ENCODE measurements at regions not wholly inside any gene's neighbourhood (a gene's known extent, or its start where the extent isn't known, plus 50 kb on each side); places are given as distances from the start of the nearest gene placed in this dataset.
"Not testable (repeated sequence)": the region's sequence is repeated elsewhere in the genome, so short reads cannot be mapped to it uniquely, and the experiment has no call there.

- not testable (repeated sequence) for DNase-seq
Observed at GRCh38 chr4:186847429-186848131, 123.9 kb upstream of the FAT1 start.

DNA sequence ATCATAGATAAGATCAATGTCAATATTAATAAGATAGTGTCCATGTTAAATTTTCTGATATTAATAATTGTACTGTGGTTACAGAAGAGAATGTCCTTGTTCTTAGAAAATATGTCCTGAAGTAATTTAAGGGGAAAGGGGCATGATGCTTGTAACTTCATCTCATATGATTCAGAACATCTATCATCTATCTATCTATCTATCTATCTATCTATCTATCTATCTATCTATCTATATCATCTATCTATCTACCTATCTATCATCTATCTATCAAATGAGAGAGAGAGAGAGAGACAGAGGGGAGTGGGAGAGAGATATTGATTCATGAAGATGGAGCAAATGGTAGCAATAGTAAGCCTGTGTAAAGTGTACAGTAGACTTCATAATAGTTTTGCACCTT, 124.8 kb upstream of the FAT1 start:
- no peak for DNase-seq

DNA sequence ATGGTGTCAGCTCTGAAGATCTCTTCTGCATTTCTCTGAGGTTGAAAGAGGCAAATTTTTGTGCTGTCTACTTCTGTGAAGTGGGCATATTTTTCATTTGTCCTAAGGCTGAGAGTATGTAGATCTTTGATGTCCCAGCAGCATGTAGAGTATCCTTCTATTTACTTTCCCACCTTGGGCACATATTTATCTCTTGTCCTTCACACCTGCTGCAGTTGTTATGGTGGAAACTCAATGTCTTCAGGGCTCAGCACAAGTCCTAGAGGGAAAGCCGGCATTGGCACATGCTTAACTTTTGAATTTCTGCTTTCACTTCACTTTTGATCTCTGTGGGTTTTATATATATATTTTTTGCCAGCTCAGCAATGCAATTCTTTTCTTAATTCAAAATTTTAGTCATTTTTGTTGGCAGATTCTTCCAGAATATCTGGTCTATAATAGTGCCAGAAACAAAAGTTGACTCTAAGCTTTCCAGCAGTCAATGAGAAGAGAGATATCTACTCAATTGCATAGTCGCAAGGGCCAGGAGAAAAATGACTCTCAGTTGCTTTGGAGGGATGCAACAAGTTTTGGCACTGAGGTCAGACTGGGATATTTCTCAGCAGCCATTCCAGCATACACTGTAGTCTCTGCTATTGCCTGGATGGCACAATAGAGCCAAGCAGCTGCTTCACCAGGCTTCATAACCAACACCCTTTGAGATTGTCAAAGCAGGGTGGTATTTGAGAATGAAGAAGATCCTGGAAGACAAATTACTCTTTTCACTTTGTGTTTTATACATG, 127.8 kb upstream of the FAT1 start:
- DNase-seq: no peak

DNA sequence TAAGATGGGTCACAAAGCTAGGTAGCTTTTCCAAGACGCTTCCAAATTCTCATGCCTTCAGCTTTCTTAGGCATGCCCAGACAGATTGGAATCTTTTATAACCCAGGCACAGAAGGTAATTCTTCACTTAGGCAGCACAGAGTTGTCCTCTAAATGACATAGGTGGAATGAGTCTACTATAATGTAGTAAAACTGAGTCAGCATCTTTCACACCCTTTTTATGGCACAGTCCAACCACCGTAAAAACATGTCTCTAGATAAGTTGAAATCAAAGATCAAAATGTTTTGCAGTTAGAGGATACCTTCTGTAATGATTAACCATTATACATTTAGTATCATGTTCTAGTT, 128.4 kb upstream of the FAT1 start:
- no peak for DNase-seq

- peak in 1 of 2 donors; percentile 14 for DNase-seq
Observed at GRCh38 chr4:186852964-186853391, 129.3 kb upstream of the FAT1 start.

DNA sequence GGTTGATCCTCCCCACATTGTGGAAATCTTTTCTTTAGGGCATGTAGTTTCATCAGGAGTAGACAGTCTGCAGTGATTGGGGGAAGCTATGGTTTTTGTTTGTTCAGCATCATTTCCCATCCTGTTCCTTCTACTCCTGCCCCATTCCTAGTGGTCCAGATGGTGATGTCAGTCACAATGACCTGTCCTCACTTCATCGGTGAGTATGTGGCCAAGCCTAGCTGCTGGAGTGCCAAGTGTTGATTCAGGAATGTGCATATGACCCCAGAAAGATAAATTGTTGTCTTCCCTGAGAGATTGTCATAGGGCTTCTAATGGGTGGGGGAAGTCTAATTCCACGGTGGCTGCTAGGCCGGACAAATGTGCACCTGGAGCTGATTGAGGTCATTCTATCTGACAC, 130.6 kb upstream of the FAT1 start:
- no peak for DNase-seq

GRCh38 chr4:186855111-186855510, 131.5 kb upstream of the FAT1 start:
- DNase-seq: no peak

GRCh38 chr4:186857793-186858192, 134.1 kb upstream of the FAT1 start:
- DNase-seq: no peak

DNA sequence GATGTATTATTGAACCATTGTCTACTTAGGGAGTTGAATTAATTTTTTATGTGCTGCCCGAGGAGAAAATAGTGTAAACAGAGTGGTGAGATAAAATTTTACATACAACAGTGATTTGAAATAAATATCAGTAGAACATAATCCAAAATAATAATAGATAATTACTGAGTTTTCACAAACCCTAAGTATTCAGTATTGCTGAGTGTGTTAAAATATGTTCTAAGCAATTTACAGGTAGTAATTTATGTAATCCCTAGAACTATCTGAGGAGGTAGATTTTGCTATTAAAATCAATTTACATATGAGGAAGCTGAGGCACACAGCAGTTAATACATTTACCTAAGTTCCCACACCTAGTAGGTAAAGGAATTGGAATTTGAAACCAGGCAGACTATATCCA, 134.7 kb upstream of the FAT1 start:
- no peak for DNase-seq

DNA sequence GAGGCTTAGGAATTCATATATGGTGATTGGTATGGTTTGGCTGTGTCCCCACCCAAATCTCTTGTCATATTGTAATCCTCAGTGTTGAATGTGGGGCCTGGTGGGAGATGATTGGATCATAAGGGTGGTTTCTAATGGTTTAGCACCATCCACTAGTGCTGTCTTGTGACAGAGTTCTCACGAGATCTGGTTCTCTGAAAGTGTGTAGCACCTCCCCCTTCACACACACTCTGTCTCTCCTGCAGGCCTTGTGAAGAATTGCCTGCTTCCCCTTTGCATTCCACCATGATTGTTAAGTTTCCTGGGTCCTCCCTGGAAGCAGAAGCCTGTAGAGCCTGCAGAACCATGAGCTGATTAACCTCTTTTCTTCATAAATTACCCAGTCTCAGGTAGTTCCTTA, 135.8 kb upstream of the FAT1 start:
- DNase-seq: no peak

DNA sequence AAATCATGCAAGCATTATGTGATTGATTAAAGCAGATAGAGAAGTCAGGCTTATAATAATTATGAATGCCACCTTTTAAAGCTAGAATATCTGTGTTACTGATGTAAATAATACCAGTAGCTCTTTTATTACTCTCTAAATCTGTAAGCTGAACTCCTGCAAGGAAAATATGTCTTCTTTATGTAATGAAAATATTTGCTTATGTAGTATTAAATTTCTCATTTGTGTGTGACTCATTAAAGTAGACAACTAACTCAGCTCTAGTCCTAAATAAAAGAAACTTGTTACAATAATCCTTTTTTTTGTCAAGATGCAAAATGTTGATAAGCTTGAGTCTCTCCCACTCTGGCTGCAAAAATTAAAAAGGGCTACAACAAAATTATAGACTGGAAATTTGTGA, 137.7 kb upstream of the FAT1 start:
- no peak for DNase-seq

- DNase-seq: no peak
Observed at GRCh38 chr4:186871856-186872255, 148.2 kb upstream of the FAT1 start.

GRCh38 chr4:186873095-186873494, 149.4 kb upstream of the FAT1 start:
- DNase-seq: not testable (repeated sequence)

DNA sequence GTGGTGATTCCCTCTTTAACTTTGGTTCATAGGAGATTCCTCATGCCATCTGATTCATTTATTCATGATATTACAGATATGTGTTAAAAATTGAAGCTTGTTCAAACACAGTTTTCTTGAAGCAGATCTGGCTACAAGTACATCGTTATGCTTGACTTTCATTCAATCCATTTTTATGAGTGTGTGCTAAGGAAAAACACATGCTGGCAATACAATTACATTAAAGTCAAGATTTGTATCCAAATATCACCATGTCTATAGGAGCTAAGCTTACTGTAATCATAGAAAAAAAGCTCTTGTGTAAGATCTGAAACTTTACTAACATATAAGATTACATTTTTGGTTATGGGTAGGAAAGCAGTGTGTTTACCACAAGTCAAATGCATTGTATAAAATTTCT, 151.8 kb upstream of the FAT1 start:
- no peak for DNase-seq

GRCh38 chr4:186876961-186877626, 153.4 kb upstream of the FAT1 start:
- no peak for DNase-seq

DNA sequence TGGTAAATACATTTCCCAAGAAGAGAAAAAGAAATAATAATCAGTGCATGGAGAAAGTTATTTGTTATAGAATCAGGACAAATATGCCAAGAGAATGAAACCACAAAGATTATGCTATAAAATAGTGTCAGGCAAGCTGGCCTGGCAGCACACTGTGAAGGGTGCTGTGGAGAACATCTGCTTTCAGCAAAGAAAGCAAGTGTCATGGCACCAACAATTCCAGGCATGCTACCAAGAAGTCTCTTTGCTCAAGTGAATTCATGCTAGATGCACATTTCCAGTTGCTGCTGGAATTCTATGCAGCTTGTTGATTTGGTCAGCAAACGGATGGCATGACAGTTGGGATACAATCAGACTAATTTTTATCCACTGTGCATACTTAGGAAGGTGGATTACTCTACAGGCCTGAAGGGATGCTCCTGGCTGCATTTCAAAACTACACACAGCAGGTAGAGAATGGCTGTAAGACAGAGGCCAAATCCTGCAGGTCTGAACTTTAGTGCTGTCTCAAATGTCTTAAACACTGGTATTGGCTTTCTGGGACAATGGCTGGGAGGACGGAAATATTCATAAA, 154.6 kb upstream of the FAT1 start:
- DNase-seq: no peak

DNA sequence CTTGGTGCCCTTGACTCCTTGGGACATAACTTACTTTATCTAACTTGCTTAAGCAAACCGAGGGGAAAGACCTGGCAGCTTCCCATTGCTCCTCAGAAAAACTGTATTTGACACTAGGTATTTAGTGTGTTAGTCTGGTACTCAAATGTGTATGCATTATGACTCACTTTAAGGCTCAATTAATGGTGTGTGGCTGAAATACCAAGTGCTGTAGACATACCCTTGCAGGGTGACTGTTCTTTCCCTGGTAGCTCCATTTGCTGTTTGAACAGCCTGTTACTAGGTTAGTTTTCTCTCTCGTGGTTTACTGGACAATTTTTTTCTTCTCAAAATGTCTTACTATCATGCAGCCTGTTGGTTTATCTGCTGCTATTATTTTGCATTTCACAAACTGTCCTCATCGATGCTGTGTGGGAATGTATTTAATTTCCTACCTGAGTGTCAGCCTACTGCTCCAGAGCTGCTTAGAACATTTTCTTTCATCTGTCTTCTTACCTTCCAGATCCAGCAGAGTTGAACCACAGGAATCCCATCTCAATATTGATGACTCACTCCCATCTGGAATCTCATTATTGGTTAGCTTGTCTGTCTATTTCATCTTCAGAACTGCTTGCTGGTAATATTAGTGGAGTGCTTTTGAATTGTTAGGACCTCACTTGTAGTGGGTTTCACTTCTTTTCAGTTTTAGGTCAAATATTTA, 158.0 kb upstream of the FAT1 start:
- DNase-seq: no peak

DNA sequence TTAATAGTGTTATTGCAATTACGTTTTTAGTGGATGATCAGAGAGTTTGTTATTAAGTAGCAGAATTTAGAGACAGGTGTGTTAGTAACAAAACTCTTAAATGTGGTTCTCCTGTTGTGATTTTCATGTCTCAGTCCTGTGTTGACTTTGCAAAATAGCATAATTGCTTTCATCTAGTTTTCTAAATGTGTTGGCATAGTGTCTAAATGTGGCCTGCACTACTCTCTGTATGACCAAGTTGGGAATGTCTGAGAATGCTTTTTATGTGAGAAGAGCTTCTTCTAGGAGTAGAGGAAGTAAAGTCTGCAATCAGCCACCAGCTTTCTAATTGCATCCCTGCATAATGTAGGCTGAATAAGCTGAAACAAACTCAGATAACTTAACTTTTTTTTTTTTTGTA, 158.6 kb upstream of the FAT1 start:
- DNase-seq: no peak

DNA sequence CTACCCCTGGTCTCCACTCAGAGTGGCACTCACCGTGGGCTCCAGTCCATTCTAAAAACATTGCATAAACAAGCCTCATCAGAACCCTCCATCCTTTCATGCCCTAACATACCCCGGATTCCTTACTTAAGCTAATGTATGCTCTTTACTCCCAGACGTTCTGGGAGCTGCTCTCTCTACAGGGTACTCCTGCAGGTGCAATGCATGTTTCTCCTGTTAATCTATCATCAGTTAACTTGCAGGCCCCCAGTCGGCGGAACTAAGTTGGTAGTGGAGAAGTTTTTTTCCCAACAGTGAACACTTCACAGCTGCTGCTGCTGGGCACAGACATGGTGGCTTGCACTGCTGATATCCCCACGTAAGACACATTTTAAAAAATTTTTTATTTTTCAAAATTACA, 161.6 kb upstream of the FAT1 start:
- no peak for DNase-seq

- DNase-seq: no peak
Observed at GRCh38 chr4:186886759-186887158, 163.1 kb upstream of the FAT1 start.

DNA sequence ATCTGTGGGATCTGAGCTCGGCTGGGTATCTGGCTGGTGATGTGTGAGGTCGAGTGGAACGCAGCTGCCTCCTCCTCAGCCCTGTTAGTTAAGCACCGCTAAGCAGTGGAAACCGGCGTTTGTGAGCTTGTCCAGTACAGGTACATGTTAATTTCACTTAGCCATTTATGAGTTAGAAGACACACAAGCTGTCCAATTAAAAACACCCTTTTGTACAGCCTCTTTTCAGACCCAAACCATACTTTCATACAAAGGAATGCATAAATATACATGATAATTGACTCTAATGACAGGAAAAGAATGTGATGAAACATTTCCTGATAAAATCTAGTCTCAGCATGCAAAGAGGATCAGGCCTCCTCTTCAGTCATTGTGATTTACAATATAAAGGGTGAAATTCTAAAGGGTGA, 163.6 kb upstream of the FAT1 start:
- DNase-seq: no peak

DNA sequence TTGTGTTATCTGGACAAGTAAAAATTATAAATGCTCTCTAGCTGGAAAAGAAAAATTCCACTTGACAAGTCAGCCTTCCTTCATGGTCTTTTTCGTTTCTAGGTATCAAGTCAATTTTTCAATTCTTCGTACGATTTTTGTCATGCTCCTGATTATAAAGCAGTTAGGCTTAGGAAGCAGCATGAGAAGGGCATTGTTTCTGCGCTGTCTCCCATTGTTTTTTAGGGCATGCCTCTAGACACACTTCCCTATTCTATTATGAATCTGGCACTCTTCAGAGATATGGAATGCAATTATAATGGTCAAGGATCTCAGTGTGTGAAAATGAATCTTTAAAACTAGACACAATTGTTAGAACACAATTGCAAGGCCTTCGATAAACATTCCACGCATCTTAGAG, 164.1 kb upstream of the FAT1 start:
- no peak for DNase-seq
